GM12878 (cell line): ENCODE measurements at regions not wholly inside any gene's neighbourhood (a gene's known extent, or its start where the extent isn't known, plus 50 kb on each side); places are given as distances from the start of the nearest gene placed in this dataset.

Experiments used
- ATAC-seq: fragments of 200-7000 bp; cut with Tn5 transposase; 3 replicates; pipeline ENCODE4 v1.9.1; 2020; ENCODE audit warnings: mild to moderate bottlenecking, moderate library complexity
- BruUV-seq: library from RNA; stranded (reverse); fragments of 400-500 nt; replicated peaks from 2 replicates; lab custom pipeline; 2021; lab: Mats Ljungman, UMichigan
- CTCF ChIA-PET: fragments of 300-600 bp; sonication (Branson Sonifier 250); formaldehyde crosslinking; extraction: SDS; loops from one replicate; lab custom pipeline; 2021; ENCODE audit warnings: inconsistent platforms; lab: Yijun Ruan, JAX
- POLR2A ChIA-PET: fragments of 350-600 bp; formaldehyde crosslinking; extraction: SDS; loops from one replicate; lab custom pipeline; 2021; ENCODE audit warnings: inconsistent platforms; lab: Charles Lee
- RAD21 ChIA-PET: fragments of 300-600 bp; sonication (Branson Sonifier 250); formaldehyde crosslinking; loops from one replicate; lab custom pipeline; 2023; ENCODE audit warnings: antibody characterized with exemption; ENCODE audit not compliant: unreplicated experiment; lab: Charles Lee
- SMC1A ChIA-PET: fragments of 300-600 bp; sonication (Branson Sonifier 250); formaldehyde crosslinking; loops from one replicate; lab custom pipeline; 2023; ENCODE audit not compliant: unreplicated experiment, uncharacterized antibody; lab: Charles Lee
- DNase-seq: peaks from one replicate; pipeline ENCODE4 v3.0.0-alpha.2; 2011; ENCODE audit warnings: low read depth, low spot score
- FAIRE-seq: peaks from 3 replicates; lab custom pipeline; 2011; peaks lifted over from hg19 to GRCh38; lab: Jason Lieb, UNC
- H2AFZ ChIP-seq: 2 replicates; pipeline ENCODE4 v1.6.0; 2011; ENCODE audit warnings: low read depth, low read length, control low read depth; ENCODE audit not compliant: control insufficient read depth
- H3K27ac ChIP-seq: 2 replicates; pipeline ENCODE4 v1.5.1; 2011; ENCODE audit warnings: control low read depth; ENCODE audit not compliant: control insufficient read depth, insufficient read depth
- H3K27me3 ChIP-seq, 2 experiments: replicated peaks in 1 of 2; 2 replicates each; pipeline versions ENCODE4 v1.6.0 to v1.6.1; 2011; ENCODE audit warnings: low read length in 1 of 2; ENCODE audit not compliant: control insufficient read depth in 2 of 2, insufficient read depth in 2 of 2
- H3K36me3 ChIP-seq, 2 experiments: 2 replicates each; pipeline ENCODE4 v1.5.1; 2011; ENCODE audit warnings: low read length in 1 of 2; ENCODE audit not compliant: control insufficient read depth in 2 of 2, insufficient read depth in 2 of 2
- H3K4me1 ChIP-seq: 2 replicates; pipeline ENCODE4 v1.6.1; 2011; ENCODE audit warnings: mild to moderate bottlenecking, low read length, moderate library complexity, mixed read lengths; ENCODE audit not compliant: control insufficient read depth, insufficient read depth
- H3K4me2 ChIP-seq: 2 replicates; pipeline ENCODE4 v1.6.0; 2011; ENCODE audit warnings: control low read depth; ENCODE audit not compliant: control insufficient read depth, insufficient read depth
- H3K4me3 ChIP-seq: fragments of 200-600 bp; sonication (generic); 2 replicates; pipeline ENCODE4 v1.5.1; 2016
- H3K79me2 ChIP-seq: 2 replicates; pipeline ENCODE4 v1.6.0; 2011; ENCODE audit warnings: low read length; ENCODE audit not compliant: control insufficient read depth, insufficient read depth
- H3K9ac ChIP-seq: 2 replicates; pipeline ENCODE4 v1.8.0; 2011; ENCODE audit warnings: low read length, control low read depth, mixed read lengths; ENCODE audit not compliant: control insufficient read depth, insufficient read depth
- H3K9me3 ChIP-seq: replicated peaks from 3 replicates; pipeline ENCODE4 v1.5.1; 2011; ENCODE audit warnings: mild to moderate bottlenecking, low read length; ENCODE audit not compliant: control insufficient read depth, insufficient read depth
- H4K20me1 ChIP-seq: 2 replicates; pipeline ENCODE4 v1.6.0; 2011; ENCODE audit not compliant: control insufficient read depth, insufficient read depth
- CBFB ChIP-seq: IDR thresholded peaks from 2 replicates; pipeline ENCODE4 v1.6.1; 2016; ENCODE audit warnings: antibody characterized with exemption, low read depth
- CEBPZ ChIP-seq: fragments of 150-350 bp; IDR thresholded peaks from 2 replicates; pipeline ENCODE4 v1.6.1; 2016; ENCODE audit warnings: low read depth, low read length
- EED ChIP-seq: sonication (generic); IDR thresholded peaks from 2 replicates; pipeline ENCODE4 v1.6.1; 2016; ENCODE audit warnings: antibody characterized with exemption, low read depth
- ESRRA ChIP-seq: IDR thresholded peaks from 2 replicates; pipeline ENCODE4 v1.6.1; 2012; ENCODE audit warnings: mild to moderate bottlenecking, low read length, improper control_type of control experiment
- HDAC6 ChIP-seq: fragments of 200-600 bp; sonication (generic); IDR thresholded peaks from one replicate; pipeline ENCODE4 v1.8.0; 2017; ENCODE audit warnings: antibody characterized with exemption; ENCODE audit not compliant: unreplicated experiment
- IKZF2 ChIP-seq, 2 experiments: fragments of 450-650 bp; IDR thresholded peaks; 2 replicates each; pipeline ENCODE4 v1.6.1; 2017; ENCODE audit warnings: mild to moderate bottlenecking in 2 of 2, moderate library complexity in 2 of 2
- MYC ChIP-seq: IDR thresholded peaks from 2 replicates; pipeline ENCODE4 v1.6.1; 2011; ENCODE audit warnings: mild to moderate bottlenecking, low read length, moderate library complexity, inconsistent platforms; ENCODE audit not compliant: insufficient read depth, insufficient replicate concordance, insufficient read length, severe bottlenecking
- YBX1 ChIP-seq: fragments of 450-650 bp; IDR thresholded peaks from 2 replicates; pipeline ENCODE4 v1.6.1; 2016; ENCODE audit warnings: antibody characterized with exemption
- WGBS: methylation state at CpG from one replicate; pipeline ENCODE4 v1.1.6; 2016; ENCODE audit warnings: low lambda C conversion rate; ENCODE audit not compliant: insufficient replicate concordance, insufficient coverage; ENCODE audit errors: missing lambda C conversion rate; 5-methylcytosine and 5-hydroxymethylcytosine counted together
- in situ Hi-C: fragments of 300-500 bp; cut with MboI; formaldehyde crosslinking; loops from 9 replicates; pipeline ENCODE4 v1.14.3; 2018; ENCODE audit warnings: mixed read lengths
- intact Hi-C: fragments of 100-400 bp; cut with micrococcal nuclease; formaldehyde crosslinking; loops from one replicate; pipeline ENCODE4 v1.14.2; 2022; ENCODE audit not compliant: unreplicated experiment

GRCh38 chr6:22412994-22413393, 116.2 kb upstream of the PRL start:
- POLR2A ChIA-PET: no interaction called here
- ATAC-seq (no peak), DNase-seq (no peak), FAIRE-seq (no peak)
- in situ Hi-C loops (no loop called here), intact Hi-C loops (no loop called here)
- WGBS: 0% methylated on average over 2 of the region's 2 CpGs
- Histone ChIP-seq H3K9me3 (no peaks in the 10 kb centered on the region; the same call in 2 of the 3 replicates), H3K4me3 (no peak overlapping the region), H4K20me1 (no peaks in the 10 kb centered on the region), H3K4me1 (no peaks in the 10 kb centered on the region), H3K27ac (no peak overlapping the region), H3K27me3 (no peaks in the 10 kb centered on the region), H3K36me3 (no peaks in the 10 kb centered on the region), H2AFZ (no peak overlapping the region), H3K4me2 (no peak overlapping the region), H3K9ac (no peak overlapping the region), H3K79me2 (no peaks in the 10 kb centered on the region)
- RAD21 ChIA-PET: interaction anchor here (1.1 kb wide), 1 partner anchor 10 kb away, joined by 3 read pairs; no protein-coding TSS in a partner anchor
- SMC1A ChIA-PET: interaction anchor here (0.6 to 1.0 kb wide), 3 partner anchors 16 to 345 kb away, joined by 3 read pairs; no protein-coding TSS in a partner anchor
- CTCF ChIA-PET: no interaction called here
- TF ChIP-seq ESRRA (no peak), CBFB (no peak), HDAC6 (no peak), MYC (no peak), YBX1 (no peak), IKZF2 (IDR thresholded peaks at IDR 0.05) (no peak), EED (peak; percentile 54; the same call in 1 of the 2 replicates), CEBPZ (no peak)
- no TSS peak for BruUV-seq
